OCI-LY1 (cell line): ENCODE measurements at regions not wholly inside any gene's neighbourhood (a gene's known extent, or its start where the extent isn't known, plus 50 kb on each side); places are given as distances from the start of the nearest gene placed in this dataset.

ENCODE experiments used
- H2AFZ ChIP-seq: fragments of 200-600 bp; sonication (generic), shearing (Covaris generic); 2 replicates; pipeline ENCODE4 v1.6.0; 2014; ENCODE audit warnings: antibody characterized with exemption, mild to moderate bottlenecking, low read length
- H3F3A ChIP-seq: fragments of 200-600 bp; sonication (generic), shearing (Covaris generic); 2 replicates; pipeline ENCODE4 v1.6.0; 2014; ENCODE audit warnings: mild to moderate bottlenecking, antibody characterized with exemption, low read length, moderate library complexity; ENCODE audit not compliant: insufficient read depth
- H3K27ac ChIP-seq: fragments of 200-600 bp; sonication (generic); 2 replicates; pipeline ENCODE4 v1.5.1; 2014; ENCODE audit warnings: low read length, mixed run types, mild to moderate bottlenecking, low read depth; ENCODE audit not compliant: poor library complexity, severe bottlenecking
- H3K27me3 ChIP-seq: fragments of 200-600 bp; sonication (generic); 2 replicates; pipeline ENCODE4 v1.6.0; 2014; ENCODE audit warnings: antibody characterized with exemption, mild to moderate bottlenecking, low read length, moderate library complexity; ENCODE audit not compliant: insufficient read depth
- H3K36me3 ChIP-seq: fragments of 200-600 bp; sonication (generic); 2 replicates; pipeline ENCODE4 v1.6.1; 2014; ENCODE audit warnings: mild to moderate bottlenecking, antibody characterized with exemption, low read length, moderate library complexity, mixed read lengths; ENCODE audit not compliant: insufficient read depth
- H3K4me1 ChIP-seq: fragments of 200-600 bp; sonication (generic); 2 replicates; pipeline ENCODE4 v1.5.1; 2014; ENCODE audit warnings: mild to moderate bottlenecking, low read length, moderate library complexity; ENCODE audit not compliant: insufficient read depth, severe bottlenecking
- H3K4me2 ChIP-seq: fragments of 200-600 bp; sonication (generic), shearing (Covaris generic); 2 replicates; pipeline ENCODE4 v1.6.1; 2014; ENCODE audit warnings: low read length
- H3K4me3 ChIP-seq: fragments of 200-600 bp; sonication (generic); 2 replicates; pipeline ENCODE4 v1.5.1; 2014; ENCODE audit warnings: low read length, low read depth, mild to moderate bottlenecking, mixed read lengths; ENCODE audit not compliant: poor library complexity, severe bottlenecking
- H3K79me2 ChIP-seq: fragments of 200-600 bp; shearing (Covaris generic); 2 replicates; pipeline ENCODE4 v1.6.1; 2016; ENCODE audit warnings: mixed run types, low read length, mixed read lengths; ENCODE audit not compliant: insufficient read depth
- H3K9ac ChIP-seq: fragments of 200-600 bp; sonication (generic), shearing (Covaris generic); 2 replicates; pipeline ENCODE4 v1.6.1; 2014; ENCODE audit warnings: mild to moderate bottlenecking, low read length, mixed read lengths
- H3K9me2 ChIP-seq: fragments of 200-600 bp; sonication (generic), shearing (Covaris generic); 2 replicates; pipeline ENCODE4 v1.6.1; 2014; ENCODE audit warnings: low read depth, mild to moderate bottlenecking, low read length, mixed read lengths
- H3K9me3 ChIP-seq: fragments of 200-600 bp; shearing (Covaris generic); 2 replicates; pipeline ENCODE4 v1.6.1; 2014; ENCODE audit warnings: low read length, mixed read lengths
- H4K20me1 ChIP-seq: fragments of 200-600 bp; sonication (generic), shearing (Covaris generic); 2 replicates; pipeline ENCODE4 v1.6.0; 2016; ENCODE audit warnings: mild to moderate bottlenecking, low read length; ENCODE audit not compliant: insufficient read depth
- EZH2 ChIP-seq: fragments of 200-600 bp; sonication (generic), shearing (Covaris generic); IDR thresholded peaks from 2 replicates; pipeline ENCODE4 v1.8.0; 2017; ENCODE audit warnings: borderline replicate concordance, mixed run types, mild to moderate bottlenecking, antibody characterized with exemption, low read length, moderate library complexity, mixed read lengths
- TF ChIP-seq, protein P1 (sequence below): fragments of 200-600 bp; sonication (generic), shearing (Covaris generic); IDR thresholded peaks from 2 replicates; pipeline ENCODE4 v1.5.1; 2017; ENCODE audit warnings: mild to moderate bottlenecking, antibody characterized with exemption, low read length, moderate library complexity, mixed read lengths

GRCh38 chr3:194938845-194939531 lies 253.3 kb downstream of the FAM43A start:
- Histone ChIP-seq H3K9me2 (no peaks in the 10 kb centered on the region), H3F3A (no peaks in the 10 kb centered on the region), H3K79me2 (no peaks in the 10 kb centered on the region), H3K4me3 (no peak overlapping the region), H4K20me1 (no peaks in the 10 kb centered on the region), H3K9ac (no peak overlapping the region), H3K27me3 (no peaks in the 10 kb centered on the region), H3K36me3 (no peaks in the 10 kb centered on the region), H3K9me3 (no peaks in the 10 kb centered on the region), H2AFZ (no peak overlapping the region), H3K4me1 (no peaks in the 10 kb centered on the region), H3K27ac (no peak overlapping the region), H3K4me2 (no peak overlapping the region)
- TF ChIP-seq, protein P1, sequence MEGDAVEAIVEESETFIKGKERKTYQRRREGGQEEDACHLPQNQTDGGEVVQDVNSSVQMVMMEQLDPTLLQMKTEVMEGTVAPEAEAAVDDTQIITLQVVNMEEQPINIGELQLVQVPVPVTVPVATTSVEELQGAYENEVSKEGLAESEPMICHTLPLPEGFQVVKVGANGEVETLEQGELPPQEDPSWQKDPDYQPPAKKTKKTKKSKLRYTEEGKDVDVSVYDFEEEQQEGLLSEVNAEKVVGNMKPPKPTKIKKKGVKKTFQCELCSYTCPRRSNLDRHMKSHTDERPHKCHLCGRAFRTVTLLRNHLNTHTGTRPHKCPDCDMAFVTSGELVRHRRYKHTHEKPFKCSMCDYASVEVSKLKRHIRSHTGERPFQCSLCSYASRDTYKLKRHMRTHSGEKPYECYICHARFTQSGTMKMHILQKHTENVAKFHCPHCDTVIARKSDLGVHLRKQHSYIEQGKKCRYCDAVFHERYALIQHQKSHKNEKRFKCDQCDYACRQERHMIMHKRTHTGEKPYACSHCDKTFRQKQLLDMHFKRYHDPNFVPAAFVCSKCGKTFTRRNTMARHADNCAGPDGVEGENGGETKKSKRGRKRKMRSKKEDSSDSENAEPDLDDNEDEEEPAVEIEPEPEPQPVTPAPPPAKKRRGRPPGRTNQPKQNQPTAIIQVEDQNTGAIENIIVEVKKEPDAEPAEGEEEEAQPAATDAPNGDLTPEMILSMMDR = no peak
- no peak for TF ChIP-seq EZH2

DNA sequence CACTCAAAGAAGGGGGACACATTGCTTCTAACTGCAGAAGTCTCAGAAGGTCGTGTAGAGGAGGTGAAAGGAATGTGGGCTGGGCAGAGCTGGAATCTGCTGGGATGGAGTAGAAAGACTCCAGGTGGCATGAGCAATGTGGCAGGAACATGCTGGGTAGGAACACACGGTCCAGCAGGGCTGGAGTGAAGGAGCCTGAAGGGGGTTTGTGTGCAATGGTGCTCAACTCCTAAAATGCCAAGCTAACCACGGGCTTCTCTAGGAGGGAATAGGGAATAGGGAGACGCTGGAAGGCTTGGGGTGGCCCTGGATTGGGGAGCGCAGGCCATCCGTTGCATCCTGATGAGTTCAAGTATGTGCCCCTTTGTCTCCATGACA lies 253.8 kb downstream of the FAM43A start:
- no peaks in the 10 kb centered on the region for H3K36me3 ChIP-seq
- TF ChIP-seq, protein P1 = no peak
- no peak for TF ChIP-seq EZH2
- H3K4me3 ChIP-seq = no peak overlapping the region
- H2AFZ ChIP-seq = no peak overlapping the region
- no peaks in the 10 kb centered on the region for H3F3A ChIP-seq
- no peaks in the 10 kb centered on the region for H3K9me3 ChIP-seq
- H3K4me2 ChIP-seq = no peak overlapping the region
- H3K9ac ChIP-seq = no peak overlapping the region
- H4K20me1 ChIP-seq = no peaks in the 10 kb centered on the region
- no peak overlapping the region for H3K27ac ChIP-seq
- H3K79me2 ChIP-seq = no peaks in the 10 kb centered on the region
- H3K4me1 ChIP-seq = no peaks in the 10 kb centered on the region
- no peaks in the 10 kb centered on the region for H3K9me2 ChIP-seq
- H3K27me3 ChIP-seq = no peaks in the 10 kb centered on the region

GRCh38 chr3:194939949-194940770 lies 254.5 kb downstream of the FAM43A start:
- Histone ChIP-seq H3K27me3 (no peaks in the 10 kb centered on the region), H3K4me1 (no peaks in the 10 kb centered on the region), H2AFZ (no peak overlapping the region), H3K9ac (no peak overlapping the region), H4K20me1 (no peaks in the 10 kb centered on the region), H3K36me3 (no peaks in the 10 kb centered on the region), H3K79me2 (no peaks in the 10 kb centered on the region), H3K9me2 (no peaks in the 10 kb centered on the region), H3K4me2 (no peak overlapping the region), H3K27ac (no peak overlapping the region), H3K9me3 (no peaks in the 10 kb centered on the region), H3F3A (no peaks in the 10 kb centered on the region), H3K4me3 (no peak overlapping the region)
- TF ChIP-seq EZH2 = no peak
- TF ChIP-seq, protein P1 = no peak
